Right renal cortex interstitium (tissue), 3 donors: ENCODE measurements at regions not wholly inside any gene's neighbourhood (a gene's known extent, or its start where the extent isn't known, plus 50 kb on each side); places are given as distances from the start of the nearest gene placed in this dataset.
"Not testable (repeated sequence)": the region's sequence is repeated elsewhere in the genome, so short reads cannot be mapped to it uniquely, and the experiment has no call there.

Source experiments
- DNase-seq, 3 donors: peaks; one replicate each; pipeline ENCODE4 v3.0.0-alpha.2; 2013; ENCODE audit warnings: low read depth in 3 of 3, low spot score in 2 of 3

DNA sequence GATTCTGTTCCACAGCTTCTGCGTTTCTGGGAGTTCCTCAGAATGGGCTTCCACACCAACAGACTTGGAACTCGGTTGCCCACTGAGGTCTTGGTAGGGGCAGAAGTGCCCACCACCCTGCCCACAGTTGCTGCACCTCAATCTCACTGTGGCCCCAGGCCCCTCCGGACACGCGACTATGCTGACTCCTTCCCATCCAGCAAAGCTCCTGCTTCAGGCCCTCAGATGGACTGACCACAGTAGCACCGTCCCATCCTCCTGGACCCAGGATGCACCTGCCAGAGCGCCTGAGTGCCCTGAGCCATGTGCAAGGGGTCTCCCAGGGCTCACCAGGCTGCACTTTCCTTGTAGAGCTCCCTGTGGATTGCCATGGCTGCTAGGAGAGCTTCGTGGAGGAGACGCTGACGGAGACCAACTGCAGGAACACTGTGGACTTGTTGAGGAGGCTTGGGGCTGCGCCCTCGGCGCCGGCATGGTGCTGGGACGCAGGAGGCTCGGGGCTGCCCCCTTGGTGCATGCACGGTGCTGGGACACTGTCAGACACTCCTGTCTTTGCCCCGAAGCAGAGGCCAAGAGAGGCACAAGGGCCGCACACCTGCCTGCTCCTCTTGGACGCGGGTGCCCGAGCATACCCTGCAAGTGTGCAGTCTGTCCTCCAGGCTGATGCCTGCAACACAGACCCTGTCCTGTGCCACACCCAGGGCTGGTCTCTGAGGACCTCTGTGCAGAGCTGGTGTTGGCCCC, 201.3 kb downstream of the LIPI start:
- DNase-seq: not testable (repeated sequence)

DNA sequence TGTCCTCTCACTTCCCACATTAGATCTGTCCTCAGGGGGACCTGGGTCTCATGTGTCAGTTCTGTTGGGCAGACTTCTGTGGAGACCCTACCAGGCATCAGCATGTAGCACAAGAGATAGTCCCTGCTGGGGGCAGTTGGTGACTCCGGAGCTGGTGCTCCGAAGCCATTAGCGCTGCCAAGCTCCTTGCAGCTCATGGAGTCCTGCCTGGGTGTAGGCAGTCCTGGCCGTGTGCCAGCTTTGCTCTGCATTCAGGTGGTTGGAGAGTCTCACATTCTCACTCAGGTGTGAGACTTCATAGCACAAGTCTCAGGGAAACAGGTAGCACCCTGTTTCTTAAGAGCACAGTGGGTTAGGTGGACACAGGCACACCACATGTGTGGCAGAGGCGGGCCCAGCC, 202.3 kb downstream of the LIPI start:
- DNase-seq: not testable (repeated sequence)

DNA sequence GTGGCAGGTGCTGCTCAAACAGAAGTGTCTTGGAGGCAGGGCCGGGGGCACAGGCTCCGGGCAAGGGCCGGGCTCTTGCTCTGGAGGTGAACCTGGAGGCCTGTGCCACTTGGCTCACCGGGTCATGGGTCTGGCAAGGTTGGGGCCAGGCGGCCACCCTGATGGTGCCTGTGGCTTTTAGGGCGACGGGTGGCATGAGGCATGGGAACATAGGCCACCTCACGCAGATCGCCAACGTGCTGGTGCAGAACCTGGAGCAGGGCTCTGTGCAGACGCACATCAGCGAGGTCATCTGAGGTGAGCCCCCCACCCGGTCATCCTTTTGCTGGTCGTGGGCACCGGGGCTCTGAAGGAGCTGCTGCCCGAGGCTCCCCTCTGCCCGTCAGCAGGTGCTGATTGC, 202.7 kb downstream of the LIPI start:
- not testable (repeated sequence) for DNase-seq

DNA sequence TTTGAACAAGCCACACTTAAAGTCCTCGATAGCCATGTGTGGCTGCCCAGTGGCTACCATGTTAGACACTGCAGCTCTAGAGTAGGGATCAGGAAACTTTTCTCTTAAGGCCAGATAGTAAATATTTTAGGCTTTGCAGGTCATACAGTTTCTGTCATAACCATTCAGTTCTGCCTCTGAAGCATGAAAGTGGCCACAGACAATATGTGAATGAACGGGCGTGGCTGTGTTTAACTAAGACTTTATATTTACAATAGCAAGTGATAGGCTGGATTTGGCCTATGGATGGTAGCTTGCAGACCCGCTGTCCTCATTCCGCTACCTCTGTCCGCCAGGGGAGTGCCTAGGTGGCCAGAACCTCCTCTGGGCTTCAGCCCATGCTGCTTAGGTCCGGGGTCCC, 204.6 kb downstream of the LIPI start:
- not testable (repeated sequence) for DNase-seq

DNA sequence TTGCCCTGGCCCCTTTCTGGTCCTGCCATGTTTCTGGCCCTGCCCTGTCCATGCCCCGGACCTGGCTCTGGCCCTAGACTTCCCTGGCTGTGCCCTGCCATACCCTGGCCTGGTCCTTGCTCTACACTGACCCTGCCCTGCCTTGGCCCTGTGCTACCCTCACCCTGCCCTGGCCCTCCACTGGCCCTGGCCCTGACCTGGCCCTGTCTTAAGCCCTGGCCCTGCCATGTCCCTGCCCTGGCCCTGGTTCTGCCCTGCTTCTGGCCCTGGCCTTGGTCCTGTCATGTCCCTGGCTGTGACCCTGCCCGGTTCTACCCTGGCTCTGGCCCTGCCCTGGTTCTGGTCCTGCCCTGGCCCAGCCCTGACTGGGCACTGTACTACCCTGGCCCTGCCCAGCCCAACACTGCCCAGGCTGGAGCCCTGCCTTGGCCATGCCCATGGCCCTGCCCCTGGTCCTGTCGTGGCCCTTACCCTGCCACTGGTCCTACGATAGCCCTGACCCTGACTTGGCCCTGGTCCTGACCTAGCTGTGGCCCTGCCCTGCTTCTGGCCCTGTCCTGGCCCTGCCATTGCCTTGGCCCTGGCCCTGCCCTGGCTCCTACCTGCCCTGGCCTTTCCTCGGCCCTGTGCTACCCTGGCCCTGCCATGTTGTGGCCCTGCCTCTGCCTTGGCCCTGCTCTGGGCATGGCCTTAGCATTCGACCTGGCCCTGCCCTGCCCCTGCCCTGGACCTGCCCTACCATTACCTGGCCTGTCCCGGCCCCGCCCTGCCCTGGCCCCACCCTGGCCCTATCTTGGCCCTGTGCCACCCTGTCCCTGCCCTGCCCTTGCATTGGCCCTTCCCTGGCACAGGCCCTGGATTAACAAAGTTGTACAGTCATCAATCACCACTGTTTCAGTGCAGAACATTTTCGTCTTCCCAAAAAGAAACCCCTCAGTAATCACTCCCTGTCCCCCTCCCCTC, 223.5 kb downstream of the LIPI start:
- DNase-seq: not testable (repeated sequence)

DNA sequence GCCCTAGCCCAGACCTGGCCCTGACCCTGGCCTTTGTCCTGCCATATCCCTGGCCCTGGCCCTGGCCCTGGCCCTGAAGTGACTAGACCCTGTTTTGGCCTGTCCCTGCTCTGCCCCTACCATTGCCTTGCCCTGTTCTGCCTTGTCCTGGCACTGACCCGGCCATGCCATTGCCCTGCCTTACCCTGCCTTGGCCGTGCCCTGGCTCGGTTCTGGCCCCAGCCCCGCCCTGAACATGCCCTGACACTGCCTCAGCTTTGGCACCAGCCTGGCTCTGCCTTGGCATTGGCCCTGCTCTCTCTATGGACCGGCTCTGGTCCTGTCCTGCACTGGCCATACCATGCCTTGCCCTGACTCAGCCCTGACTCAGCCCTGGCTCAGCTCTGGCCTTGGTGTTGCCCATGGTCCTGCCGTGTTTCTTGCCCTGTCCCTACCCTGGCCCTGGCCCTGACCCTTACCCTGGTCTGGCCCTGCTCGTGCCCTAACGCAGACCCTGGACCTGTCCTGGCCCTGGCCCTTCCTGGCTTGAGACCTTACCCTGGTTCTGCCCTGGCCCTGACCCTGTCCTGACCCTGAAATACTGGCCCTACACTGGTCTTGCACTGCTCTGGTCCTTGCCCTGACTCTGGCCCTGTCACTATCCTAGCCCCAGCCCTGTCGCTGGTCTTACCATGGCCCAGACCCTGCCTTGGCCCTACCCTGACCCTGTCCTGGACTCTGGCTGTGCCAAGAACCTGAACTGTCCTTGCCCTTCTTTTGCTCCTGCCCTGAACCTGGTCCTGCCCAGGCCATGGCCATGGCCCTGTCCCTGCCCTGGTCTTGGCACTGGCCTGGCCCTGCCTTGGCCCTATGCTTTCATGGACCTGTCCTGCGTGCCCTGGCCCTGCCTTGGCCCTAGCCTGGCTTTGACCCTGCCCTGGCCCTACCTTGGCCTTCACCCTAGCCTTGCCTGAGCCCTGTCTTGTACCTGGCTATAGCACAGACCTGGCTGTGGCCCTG, 224.6 kb downstream of the LIPI start:
- not testable (repeated sequence) for DNase-seq

DNA sequence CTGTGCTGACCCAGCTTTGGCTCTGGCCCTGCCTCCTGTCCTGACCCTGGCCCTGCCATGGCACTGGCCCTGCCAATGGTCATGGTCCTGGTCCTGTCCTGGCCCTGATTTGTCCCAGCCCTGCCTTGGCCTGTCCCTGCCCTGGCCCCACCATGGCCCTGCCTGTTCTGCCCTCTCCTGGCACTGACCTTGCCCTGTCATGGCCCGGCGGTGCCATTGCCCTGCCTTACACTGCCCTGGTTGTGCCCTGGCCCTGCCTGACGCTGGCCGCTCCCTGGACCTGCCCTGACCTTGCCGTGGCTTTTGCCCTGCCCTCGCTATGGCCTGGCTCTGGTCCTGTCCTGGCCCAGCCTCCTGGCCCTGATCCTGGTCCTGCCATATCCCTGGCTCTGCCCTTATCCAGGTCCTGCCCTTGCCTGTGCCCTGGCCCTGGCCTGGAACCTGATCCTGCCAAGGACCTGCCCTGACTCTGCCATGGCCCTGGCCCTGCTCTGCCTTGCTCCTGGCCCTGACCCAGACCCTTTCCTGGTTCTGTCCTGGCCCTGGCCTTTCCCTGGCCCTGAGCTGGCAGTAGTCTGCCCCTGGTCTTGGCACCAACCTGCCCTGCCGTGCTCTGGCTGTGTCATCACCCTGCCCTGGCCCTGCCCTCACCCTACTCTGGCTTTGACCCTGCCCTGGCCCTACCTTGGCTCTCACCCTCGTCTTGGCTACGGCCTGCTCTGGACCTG, 225.5 kb downstream of the LIPI start:
- DNase-seq: not testable (repeated sequence)

DNA sequence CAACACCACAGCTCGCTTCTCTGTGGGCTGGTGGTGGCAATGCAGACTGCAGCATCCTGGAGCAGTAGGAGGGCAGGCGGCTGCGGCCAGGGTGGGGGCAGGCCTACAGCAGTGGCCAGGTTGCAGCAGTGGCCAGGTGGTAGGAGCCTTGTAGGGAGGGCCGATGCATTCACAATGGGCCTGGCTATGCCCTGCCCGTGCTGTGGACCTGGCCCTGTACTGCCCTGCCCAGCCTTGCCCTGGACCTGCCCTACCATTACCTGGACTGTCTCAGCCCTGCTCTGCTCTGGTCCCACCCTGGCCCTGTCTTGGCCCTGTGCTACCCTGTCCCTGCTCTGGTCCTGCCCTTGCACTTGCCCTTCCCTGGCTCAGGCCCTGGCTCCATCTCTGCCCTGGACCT, 226.0 kb downstream of the LIPI start:
- not testable (repeated sequence) for DNase-seq

DNA sequence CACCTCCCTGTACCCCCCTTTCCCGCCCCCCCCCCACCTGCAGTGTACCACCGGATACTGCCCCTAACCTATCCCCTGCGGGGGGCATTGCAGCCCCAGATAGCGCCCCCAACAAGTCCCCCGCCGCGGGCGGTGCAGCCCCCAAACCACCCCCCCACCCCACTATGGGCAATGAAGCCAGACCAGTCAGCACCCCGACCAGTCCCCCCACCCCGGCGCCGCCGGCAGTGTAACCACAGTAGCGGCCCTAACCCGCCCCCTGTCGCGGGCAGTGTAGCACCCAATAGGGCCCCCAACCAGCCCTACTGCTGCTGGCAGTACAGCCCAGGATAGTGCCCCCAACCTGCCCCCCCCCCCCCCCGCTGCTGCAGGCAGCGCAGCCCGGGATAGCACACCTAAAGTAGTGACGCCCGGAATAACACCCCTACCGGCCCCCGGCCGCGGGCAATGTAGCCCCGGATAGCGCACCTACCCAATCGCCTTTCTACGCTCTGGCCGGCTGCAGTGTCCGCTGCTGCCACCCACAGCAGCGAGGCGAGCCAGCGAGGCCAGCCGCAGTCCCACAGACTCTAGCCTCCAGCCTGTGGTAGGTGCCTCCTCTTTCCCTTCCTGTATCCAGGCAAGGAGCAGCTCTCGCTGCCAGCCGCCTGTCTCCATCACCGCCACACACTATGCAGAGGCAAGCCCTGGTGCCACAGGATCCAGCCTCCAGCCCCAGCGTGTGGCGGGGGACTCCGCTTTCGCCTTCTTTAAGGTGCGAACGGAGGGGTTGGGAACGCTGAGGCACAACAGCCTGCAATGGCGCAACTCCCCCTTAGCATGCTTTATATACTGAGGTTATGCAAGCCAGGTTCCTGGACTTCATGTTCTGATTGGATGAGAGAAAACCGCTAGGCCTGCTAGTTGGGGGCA, 229.3 kb downstream of the LIPI start:
- DNase-seq: not testable (repeated sequence)

DNA sequence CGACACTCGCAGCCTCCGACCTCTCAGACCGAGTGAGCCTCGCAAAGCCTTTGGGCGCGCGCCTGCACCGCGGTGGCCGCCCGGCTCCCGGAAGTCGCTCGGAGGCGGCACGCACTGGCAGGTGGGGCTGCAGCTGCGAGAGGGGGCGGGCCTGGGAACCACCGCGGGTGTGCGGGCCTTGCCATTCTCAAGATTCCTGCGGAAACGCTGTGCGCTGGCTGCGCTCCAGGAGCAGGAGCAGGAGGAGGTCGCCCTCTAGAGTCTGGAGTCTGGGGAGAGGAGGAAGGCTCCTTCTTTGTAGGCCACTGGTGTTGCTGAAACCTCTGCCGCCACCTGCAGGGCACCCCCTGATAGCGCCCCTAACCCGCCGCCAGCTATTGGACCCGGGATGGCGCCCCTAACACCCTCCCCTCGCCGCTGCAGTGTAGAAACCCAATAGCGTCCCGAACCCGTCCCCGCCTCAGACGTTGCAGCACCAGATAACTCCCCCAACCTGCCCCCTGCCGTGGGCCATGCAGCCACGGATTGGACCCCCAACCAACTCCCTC, 230.6 kb downstream of the LIPI start:
- peak in 1 of 3 donors; percentile 13 for DNase-seq

DNA sequence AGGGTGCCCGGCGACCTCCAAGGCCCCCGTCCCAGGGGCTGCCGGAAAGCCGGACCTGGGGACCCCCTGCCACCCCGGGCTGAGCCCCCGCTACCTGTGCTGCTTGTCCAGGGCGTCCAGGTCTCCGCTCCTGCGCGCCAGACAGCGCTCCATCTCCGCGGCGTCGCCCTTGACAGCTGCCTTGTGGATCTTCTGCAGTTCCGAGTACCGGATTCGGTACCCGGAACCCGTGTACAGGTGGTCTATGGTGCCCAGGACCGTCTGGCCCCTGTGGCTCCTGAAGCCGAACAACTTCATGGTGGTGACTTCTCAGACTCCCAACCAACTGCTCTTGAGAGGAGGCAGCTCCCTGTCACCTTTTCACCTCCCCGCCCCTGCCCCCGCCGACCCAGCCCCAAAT, 231.1 kb downstream of the LIPI start:
- not testable (repeated sequence) for DNase-seq

DNA sequence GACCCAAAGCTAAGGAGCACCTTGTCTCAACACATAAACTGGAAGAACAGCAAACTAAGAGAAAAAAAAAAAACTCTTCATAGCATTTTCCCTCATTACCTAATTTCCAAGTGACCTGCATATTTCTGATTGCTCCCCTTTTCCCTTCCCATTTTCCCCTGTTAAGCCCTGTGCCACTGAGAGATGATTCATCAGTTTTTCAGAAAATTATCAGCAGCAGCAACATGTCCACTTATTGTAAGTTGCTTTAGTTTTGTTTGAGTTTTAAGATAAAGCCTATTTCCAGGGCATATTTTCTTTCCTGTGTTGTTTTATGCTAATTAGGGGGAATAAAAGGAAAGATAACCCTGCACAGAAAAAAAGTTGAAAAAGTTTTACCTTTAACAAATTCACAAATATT, 236.2 kb downstream of the LIPI start:
- DNase-seq: not testable (repeated sequence)

DNA sequence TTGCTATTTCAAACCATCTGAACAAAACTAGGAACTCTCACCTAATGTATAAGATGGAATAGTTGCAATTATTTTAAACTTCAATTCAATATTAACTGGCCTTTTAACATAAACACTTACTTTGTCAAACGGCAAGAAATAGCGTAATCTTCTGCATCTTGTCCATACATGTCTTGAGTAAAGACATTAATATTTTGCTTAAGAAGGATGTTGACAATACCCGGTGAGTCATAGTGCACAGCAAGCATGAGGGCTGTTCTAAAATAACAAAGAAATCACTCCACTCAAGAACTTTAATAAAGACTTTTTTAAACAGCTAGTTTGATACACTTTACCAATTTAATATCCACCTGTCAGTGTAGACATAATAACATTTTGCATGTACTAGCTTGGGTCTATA, 240.9 kb downstream of the LIPI start:
- DNase-seq: not testable (repeated sequence)

DNA sequence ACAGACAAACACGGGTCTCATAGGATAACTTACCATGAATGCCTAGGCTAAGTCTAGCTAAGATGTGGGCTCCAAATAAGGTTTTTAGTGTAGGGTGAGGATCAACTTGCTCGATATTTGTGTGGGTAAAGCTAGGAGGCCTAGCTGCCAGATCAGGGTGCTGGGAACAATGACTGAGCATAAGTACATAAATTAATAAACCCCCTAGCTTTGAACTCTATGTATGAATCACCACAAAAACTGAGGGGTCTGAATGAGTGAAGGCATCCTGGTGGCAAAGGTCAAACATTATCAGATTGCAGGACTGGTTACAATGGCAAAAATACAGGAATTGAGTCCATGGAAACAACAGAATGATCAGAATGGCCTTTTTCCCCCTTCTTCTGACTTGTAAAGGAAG, 241.8 kb downstream of the LIPI start:
- DNase-seq: not testable (repeated sequence)

DNA sequence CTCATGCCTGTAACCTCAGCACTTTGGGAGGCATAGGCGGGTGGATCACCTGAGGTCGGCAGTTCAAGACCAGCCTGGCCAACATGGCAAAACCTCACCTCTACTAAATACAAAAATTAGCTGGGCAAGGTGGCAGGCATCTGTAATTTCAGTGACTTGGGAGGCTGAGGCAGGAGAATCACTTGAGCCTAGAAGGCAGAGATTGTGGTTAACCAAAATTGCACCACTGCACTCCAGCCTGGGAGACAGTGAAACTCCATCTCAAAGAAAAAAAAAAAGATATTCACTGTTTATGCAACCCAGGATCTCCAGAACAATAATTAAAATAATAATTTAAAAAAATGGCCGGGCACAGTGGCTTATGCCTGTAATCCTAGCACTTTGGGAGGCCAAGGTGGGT, 247.5 kb downstream of the LIPI start:
- not testable (repeated sequence) for DNase-seq

DNA sequence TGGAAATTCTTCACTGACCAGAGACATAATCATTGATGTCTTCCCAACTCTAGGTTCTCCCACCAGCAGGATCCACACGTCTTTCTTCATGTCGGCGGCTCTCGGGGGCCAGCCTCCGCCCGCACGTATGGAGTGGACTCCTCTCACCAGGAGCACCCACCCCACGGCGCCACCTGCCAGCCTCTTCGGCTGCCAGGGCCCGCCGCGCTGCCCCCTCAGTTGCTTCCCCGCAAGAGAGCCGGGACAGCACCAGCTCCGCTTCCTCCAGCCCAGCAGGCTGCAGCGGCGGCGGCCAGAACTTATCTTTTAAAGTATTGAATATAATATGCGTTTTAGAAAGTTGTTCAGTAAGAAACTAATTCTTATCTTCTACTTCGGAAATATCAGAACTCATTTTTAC, 273.5 kb downstream of the LIPI start:
- no peak for DNase-seq

DNA sequence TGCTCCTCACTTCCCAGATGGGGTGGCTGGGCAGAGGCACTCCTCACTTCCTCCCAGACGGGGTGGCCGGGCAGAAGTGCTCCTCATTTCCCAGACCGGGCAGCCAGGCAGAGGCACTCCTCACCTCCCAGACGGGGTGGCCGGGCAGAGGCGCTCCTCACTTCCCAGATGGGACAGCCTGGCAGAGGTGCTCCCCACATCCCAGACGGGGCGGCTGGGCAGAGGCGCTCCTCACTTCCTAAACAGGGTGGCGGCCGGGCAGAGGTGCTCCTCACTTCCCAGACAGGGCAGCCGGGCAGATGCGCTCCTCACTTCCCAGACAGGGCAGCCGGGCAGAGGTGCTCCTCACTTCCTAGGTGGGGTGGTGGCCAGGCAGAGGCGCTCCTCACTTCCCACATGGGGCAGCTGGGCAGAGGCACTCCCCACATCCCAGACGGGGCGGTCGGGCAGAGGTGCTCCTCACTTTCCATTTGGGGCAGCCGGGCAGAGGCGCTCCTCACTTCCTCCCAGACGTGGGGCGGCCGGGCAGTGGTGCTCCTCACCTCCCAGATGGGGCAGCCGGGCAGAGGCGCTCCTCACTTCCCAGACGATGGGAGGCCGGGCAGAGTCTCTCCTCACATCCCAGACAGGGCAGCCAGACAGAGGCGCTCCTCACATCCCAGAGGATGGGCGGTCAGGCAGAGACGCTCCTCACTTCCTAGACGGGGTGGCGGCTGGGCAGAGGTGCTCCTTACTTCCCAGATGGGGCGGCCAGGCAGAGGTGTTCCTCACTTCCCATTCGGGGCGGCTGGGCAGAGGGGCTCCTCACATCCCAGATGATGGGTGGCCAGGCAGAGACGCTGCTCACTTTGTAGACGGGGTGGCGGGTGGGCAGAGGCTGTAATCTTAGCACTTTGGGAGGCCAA, 274.5 kb downstream of the LIPI start:
- not testable (repeated sequence) for DNase-seq
